Caco-2 (cell line): ENCODE measurements at regions not wholly inside any gene's neighbourhood (a gene's known extent, or its start where the extent isn't known, plus 50 kb on each side); places are given as distances from the start of the nearest gene placed in this dataset.

Source experiments
- BruUV-seq: library from RNA; stranded (reverse); fragments of 400-500 nt; replicated peaks from 2 replicates; lab custom pipeline; 2021; lab: Mats Ljungman, UMichigan
- CTCF ChIA-PET: fragments of 300-600 bp; sonication (Branson Sonifier 250); formaldehyde crosslinking; loops from one replicate; lab custom pipeline; 2022; ENCODE audit warnings: antibody characterized with exemption; lab: Charles Lee
- POLR2A ChIA-PET: fragments of 300-600 bp; sonication (Branson Sonifier 250); formaldehyde crosslinking; loops from one replicate; lab custom pipeline; 2022; ENCODE audit warnings: antibody characterized with exemption; lab: Charles Lee
- DNase-seq, 2 experiments: peaks; one replicate each; pipeline versions ENCODE4 v3.0.0 to v3.0.0-alpha.2; 2020 to 2022
- H3K27me3 ChIP-seq: replicated peaks from 2 replicates; pipeline ENCODE4 v1.6.0; 2011; ENCODE audit warnings: low read length; ENCODE audit not compliant: control insufficient read depth, insufficient read depth
- H3K36me3 ChIP-seq: 2 replicates; pipeline ENCODE4 v1.5.1; 2011; ENCODE audit warnings: low read length; ENCODE audit not compliant: control insufficient read depth, insufficient read depth
- H3K4me1 ChIP-seq: fragments of 250-450 bp; sonication (Bioruptor Pico); 2 replicates; pipeline ENCODE4 v1.5.1; 2020; ENCODE audit warnings: mild to moderate bottlenecking
- H3K4me3 ChIP-seq: 2 replicates; pipeline ENCODE4 v1.5.1; 2011; ENCODE audit warnings: low read depth, mild to moderate bottlenecking, control low read depth, low read length
- H3K9me3 ChIP-seq: fragments of 250-450 bp; sonication (Bioruptor Pico); 2 replicates; pipeline ENCODE4 v1.5.1; 2020; ENCODE audit warnings: mild to moderate bottlenecking, moderate library complexity
- H3K27ac Mint-ChIP-seq: one replicate; pipeline ENCODE4 v1.8.0; 2022; ENCODE audit warnings: mixed read lengths; ENCODE audit not compliant: unreplicated experiment
- H3K27me3 Mint-ChIP-seq: one replicate; pipeline ENCODE4 v1.8.0; 2022; ENCODE audit warnings: mixed read lengths; ENCODE audit not compliant: insufficient read depth, unreplicated experiment
- H3K36me3 Mint-ChIP-seq: one replicate; pipeline ENCODE4 v1.8.0; 2022; ENCODE audit warnings: mild to moderate bottlenecking, mixed read lengths; ENCODE audit not compliant: insufficient read depth, unreplicated experiment
- H3K4me1 Mint-ChIP-seq: one replicate; pipeline ENCODE4 v1.8.0; 2022; ENCODE audit warnings: low read depth, mixed read lengths; ENCODE audit not compliant: unreplicated experiment
- H3K4me3 Mint-ChIP-seq: one replicate; pipeline ENCODE4 v1.8.0; 2022; ENCODE audit warnings: mild to moderate bottlenecking, moderate library complexity, mixed read lengths; ENCODE audit not compliant: unreplicated experiment
- H3K9me3 Mint-ChIP-seq: one replicate; pipeline ENCODE4 v1.8.0; 2022; ENCODE audit warnings: mixed read lengths; ENCODE audit not compliant: unreplicated experiment
- CTCF ChIP-seq, 2 experiments: fragments of 200-600 bp in 1 of 2; IDR thresholded peaks; 1 replicate in 1 of 2; 2 replicates in 1 of 2; pipeline versions ENCODE4 v1.5.1 to v1.8.0; 2011 to 2022; ENCODE audit warnings: antibody characterized with exemption in 1 of 2, control low read depth in 1 of 2, inconsistent platforms in 1 of 2, low read depth in 1 of 2, low read length in 1 of 2, mild to moderate bottlenecking in 1 of 2, moderate library complexity in 1 of 2; ENCODE audit not compliant: insufficient read depth in 1 of 2, severe bottlenecking in 1 of 2, unreplicated experiment in 1 of 2
- intact Hi-C: fragments of 100-400 bp; cut with micrococcal nuclease; formaldehyde crosslinking; loops from one replicate; pipeline ENCODE4 v1.10.0; 2022; ENCODE audit not compliant: unreplicated experiment

GRCh38 chr13:61192826-61193225 is 222.8 kb downstream of the PCDH20 start:
- ChIA-PET POLR2A (no interaction called here), CTCF (no interaction called here)
- Histone ChIP-seq H3K36me3 (no peaks in the 10 kb centered on the region), H3K4me1 (peaks cover 26% of the 10 kb centered on the region), H3K4me3 (no peak overlapping the region), H3K27me3 (no peaks in the 10 kb centered on the region), H3K9me3 (no peaks in the 10 kb centered on the region)
- intact Hi-C loops, result loop anchor here (1.0 kb wide), 1 partner anchor 57 kb away; no protein-coding TSS in a partner anchor
- DNase-seq, result peak; percentile 49 to 65
- Mint-ChIP-seq H3K4me1 (peaks cover 13% of the 10 kb centered on the region), H3K27me3 (no peaks in the 10 kb centered on the region), H3K27ac (peak overlapping the region; percentile 43), H3K4me3 (no peak overlapping the region), H3K9me3 (no peaks in the 10 kb centered on the region), H3K36me3 (no peaks in the 10 kb centered on the region)
- BruUV-seq, result no TSS peak
- no peak for TF ChIP-seq CTCF (IDR thresholded peaks at IDR 0.05; ENCODE audit: insufficient read depth in 1 of 2, low read depth in 1 of 2, low read length in 1 of 2, severe bottlenecking in 1 of 2, unreplicated experiment in 1 of 2)

- H3K27me3 ChIP-seq, result no peaks in the 10 kb centered on the region
- H3K4me3 Mint-ChIP-seq, result no peak overlapping the region
- no peaks in the 10 kb centered on the region for H3K9me3 Mint-ChIP-seq
- no TSS peak for BruUV-seq
- H3K4me3 ChIP-seq, result no peak overlapping the region
- ChIA-PET CTCF (no interaction called here), POLR2A (no interaction called here)
- no peak for DNase-seq
- intact Hi-C loops, result no loop called here
- no peaks in the 10 kb centered on the region for H3K36me3 Mint-ChIP-seq
- H3K9me3 ChIP-seq, result no peaks in the 10 kb centered on the region
- peaks cover 10% of the 10 kb centered on the region for H3K4me1 Mint-ChIP-seq
- no peak overlapping the region for H3K27ac Mint-ChIP-seq
- no peak for TF ChIP-seq CTCF (IDR thresholded peaks at IDR 0.05; ENCODE audit: insufficient read depth in 1 of 2, low read depth in 1 of 2, low read length in 1 of 2, severe bottlenecking in 1 of 2, unreplicated experiment in 1 of 2)
- H3K27me3 Mint-ChIP-seq, result no peaks in the 10 kb centered on the region
- no peaks in the 10 kb centered on the region for H3K36me3 ChIP-seq
- peaks cover 17% of the 10 kb centered on the region for H3K4me1 ChIP-seq
These were observed 227.6 kb downstream of the PCDH20 start for GRCh38 chr13:61188057-61188456.

- no TSS peak for BruUV-seq
- H3K9me3 Mint-ChIP-seq, result no peaks in the 10 kb centered on the region
- H3K36me3 Mint-ChIP-seq, result no peaks in the 10 kb centered on the region
- H3K27ac Mint-ChIP-seq, result no peak overlapping the region
- no peak for DNase-seq
- no peak for TF ChIP-seq CTCF (IDR thresholded peaks at IDR 0.05; ENCODE audit: insufficient read depth in 1 of 2, low read depth in 1 of 2, low read length in 1 of 2, severe bottlenecking in 1 of 2, unreplicated experiment in 1 of 2)
- H3K4me3 Mint-ChIP-seq, result no peak overlapping the region
- Histone ChIP-seq H3K27me3 (no peaks in the 10 kb centered on the region), H3K4me1 (peaks cover 11% of the 10 kb centered on the region), H3K4me3 (no peak overlapping the region), H3K36me3 (no peaks in the 10 kb centered on the region), H3K9me3 (no peaks in the 10 kb centered on the region)
- intact Hi-C loops, result no loop called here
- H3K4me1 Mint-ChIP-seq, result peaks cover 4% of the 10 kb centered on the region
- H3K27me3 Mint-ChIP-seq, result no peaks in the 10 kb centered on the region
- CTCF ChIA-PET, result no interaction called here
- POLR2A ChIA-PET, result no interaction called here
These were observed 228.2 kb downstream of the PCDH20 start for GRCh38 chr13:61187471-61187870.
